HEK293 (cell line): ENCODE measurements at regions not wholly inside any gene's neighbourhood (a gene's known extent, or its start where the extent isn't known, plus 50 kb on each side); places are given as distances from the start of the nearest gene placed in this dataset.
A peak's percentile ranks its signal among the peaks of the same experiment; 100 is the strongest.

Source experiments
- CTCF ChIA-PET: fragments of 350-600 bp; formaldehyde crosslinking; extraction: SDS; loops from one replicate; lab custom pipeline; 2021; ENCODE audit warnings: antibody characterized with exemption; lab: Yijun Ruan, JAX
- POLR2A ChIA-PET: fragments of 300-600 bp; formaldehyde crosslinking; extraction: SDS; loops from one replicate; lab custom pipeline; 2020; ENCODE audit warnings: antibody characterized with exemption, inconsistent platforms; lab: Yijun Ruan, JAX
- H3K27ac ChIP-seq: fragments of 200-500 bp; sonication (Bioruptor generic); 2 replicates; pipeline ENCODE4 v1.5.1; 2014; ENCODE audit warnings: low read depth, low read length, control low read depth, inconsistent platforms; ENCODE audit errors: extremely low read depth
- H3K36me3 ChIP-seq, 2 experiments: fragments of 200-500 bp in 1 of 2; sonication (Bioruptor generic) in 1 of 2; 1 replicate in 1 of 2; 2 replicates in 1 of 2; pipeline ENCODE4 v1.5.1; 2014 to 2017; ENCODE audit warnings: inconsistent platforms in 2 of 2, low read length in 2 of 2; ENCODE audit not compliant: control insufficient read depth in 2 of 2, insufficient read depth in 1 of 2
- H3K4me1 ChIP-seq: fragments of 200-500 bp; sonication (Bioruptor generic); 2 replicates; pipeline ENCODE4 v1.5.1; 2014; ENCODE audit warnings: mild to moderate bottlenecking, low read length, inconsistent platforms; ENCODE audit not compliant: control insufficient read depth, insufficient read depth
- H3K4me3 ChIP-seq: 2 replicates; pipeline ENCODE4 v1.5.1; 2011; ENCODE audit warnings: low read depth, mild to moderate bottlenecking, control low read depth, low read length, moderate library complexity
- H3K9me3 ChIP-seq: fragments of 200-500 bp; sonication (Bioruptor generic); 2 replicates; pipeline ENCODE4 v1.5.1; 2014; ENCODE audit warnings: low read depth, low read length, inconsistent platforms; ENCODE audit not compliant: control insufficient read depth, insufficient read depth
- EGR2 ChIP-seq: fragments of 450-650 bp; formaldehyde crosslinking; IDR thresholded peaks from 2 replicates; pipeline ENCODE4 v1.5.1; 2016; ENCODE audit warnings: low read depth, missing biosample characterization, missing genetic modification characterization
- GLIS1 ChIP-seq: fragments of 450-650 bp; formaldehyde crosslinking; IDR thresholded peaks from 2 replicates; pipeline ENCODE4 v1.5.1; 2016; ENCODE audit warnings: missing biosample characterization, missing genetic modification characterization
- KLF1 ChIP-seq: fragments of 450-650 bp; formaldehyde crosslinking; IDR thresholded peaks from 2 replicates; pipeline ENCODE4 v1.5.1; 2016; ENCODE audit warnings: missing biosample characterization, missing genetic modification characterization
- MYNN ChIP-seq: fragments of 450-650 bp; formaldehyde crosslinking; IDR thresholded peaks from 2 replicates; pipeline ENCODE4 v1.5.1; 2016; ENCODE audit warnings: missing biosample characterization, missing genetic modification characterization, borderline replicate concordance
- YY2 ChIP-seq: fragments of 450-650 bp; formaldehyde crosslinking; IDR thresholded peaks from 2 replicates; pipeline ENCODE4 v1.5.1; 2016; ENCODE audit warnings: missing biosample characterization, missing genetic modification characterization
- ZFHX2 ChIP-seq: fragments of 450-650 bp; formaldehyde crosslinking; conservative IDR thresholded peaks from 2 replicates; pipeline ENCODE4 v1.5.1; 2016; ENCODE audit warnings: missing biosample characterization, missing genetic modification characterization
- ZNF148 ChIP-seq: fragments of 450-650 bp; formaldehyde crosslinking; IDR thresholded peaks from 2 replicates; pipeline ENCODE4 v1.5.0; 2017; ENCODE audit warnings: missing biosample characterization, missing genetic modification characterization, borderline replicate concordance
- ZNF600 ChIP-seq: fragments of 450-650 bp; formaldehyde crosslinking; IDR thresholded peaks from 2 replicates; pipeline ENCODE4 v1.5.1; 2016; ENCODE audit warnings: missing biosample characterization, missing genetic modification characterization
- ZNF701 ChIP-seq: fragments of 450-650 bp; formaldehyde crosslinking; IDR thresholded peaks from 2 replicates; pipeline ENCODE4 v1.5.1; 2016; ENCODE audit warnings: missing biosample characterization, missing genetic modification characterization
- ZSCAN5A ChIP-seq: fragments of 450-650 bp; formaldehyde crosslinking; IDR thresholded peaks from 2 replicates; pipeline ENCODE4 v1.5.1; 2016; ENCODE audit warnings: missing biosample characterization, missing genetic modification characterization

- ChIA-PET POLR2A (interaction anchor here (1.7 to 3.0 kb wide), 2 partner anchors 295 to 296 kb away, joined by 5 to 13 read pairs; partner anchors contain the start of gene JUN), CTCF (interaction anchor here (0.5 to 1.0 kb wide), 2 partner anchors 146 to 294 kb away, joined by 3 to 5 read pairs; no protein-coding TSS in a partner anchor)
- Histone ChIP-seq H3K36me3 (no peaks in the 10 kb centered on the region), H3K27ac (peak overlapping the region; percentile 84), H3K4me3 (no peak overlapping the region), H3K4me1 (peaks cover 25% of the 10 kb centered on the region), H3K9me3 (no peaks in the 10 kb centered on the region)
- TF ChIP-seq ZNF701 (tag by site-specific recombination) (no peak), MYNN (no peak), ZNF148 (tag by site-specific recombination) (no peak), ZSCAN5A (tag by site-specific recombination) (no peak)
Observed at GRCh38 chr1:59078866-59079265, 218.0 kb upstream of the FGGY start.

GRCh38 chr1:59079434-59080140 is 217.3 kb upstream of the FGGY start:
- no peak overlapping the region for H3K4me3 ChIP-seq
- CTCF ChIA-PET: interaction anchor here (0.5 to 1.0 kb wide), 2 partner anchors 147 to 294 kb away, joined by 3 to 5 read pairs; no protein-coding TSS in a partner anchor
- H3K36me3 ChIP-seq: no peaks in the 10 kb centered on the region
- TF ChIP-seq YY2 (tag by site-specific recombination) (no peak), ZFHX2 (peak; percentile 57; the same call in 1 of the 2 replicates), EGR2 (peak; percentile 48; the same call in 1 of the 2 replicates)
- H3K4me1 ChIP-seq: peaks cover 25% of the 10 kb centered on the region
- POLR2A ChIA-PET: interaction anchor here (1.7 kb wide), 1 partner anchor 297 kb away, joined by 5 read pairs; no protein-coding TSS in a partner anchor
- H3K9me3 ChIP-seq: no peaks in the 10 kb centered on the region
- H3K27ac ChIP-seq: peak overlapping the region; percentile 84; the same call in 1 of the 2 replicates

- TF ChIP-seq GLIS1 (tag by site-specific recombination): no peak
- Histone ChIP-seq H3K36me3 (no peaks in the 10 kb centered on the region), H3K27ac (no peak overlapping the region), H3K9me3 (no peaks in the 10 kb centered on the region), H3K4me3 (no peak overlapping the region), H3K4me1 (peaks cover 25% of the 10 kb centered on the region)
- ChIA-PET CTCF (interaction anchor here (0.7 kb wide), 1 partner anchor 176 kb away, joined by 3 read pairs; no protein-coding TSS in a partner anchor), POLR2A (no interaction called here)
Observed at GRCh38 chr1:59081181-59081580, 215.7 kb upstream of the FGGY start.

- TF ChIP-seq ZNF600 (tag by site-specific recombination): no peak
- no peak for TF ChIP-seq KLF1
- TF ChIP-seq, all 188 proteins: peak for 0
- CTCF ChIA-PET: interaction anchor here (0.7 kb wide), 1 partner anchor 322 kb away, joined by 3 read pairs; no protein-coding TSS in a partner anchor
- H3K9me3 ChIP-seq: no peaks in the 10 kb centered on the region
Observed at GRCh38 chr1:59081795-59082194, 215.1 kb upstream of the FGGY start.

More at GRCh38 chr1:59081795-59082194, 215.1 kb upstream of the FGGY start:
- Histone ChIP-seq H3K27ac (no peak overlapping the region), H3K4me3 (no peak overlapping the region), H3K36me3 (no peaks in the 10 kb centered on the region), H3K4me1 (peaks cover 25% of the 10 kb centered on the region)
- POLR2A ChIA-PET: no interaction called here
